H1 (cell line): ENCODE measurements at regions not wholly inside any gene's neighbourhood (a gene's known extent, or its start where the extent isn't known, plus 50 kb on each side); places are given as distances from the start of the nearest gene placed in this dataset.

Experiments used
- CTCF ChIA-PET: fragments of 300-600 bp; sonication (Branson Sonifier 250); formaldehyde crosslinking; loops from one replicate; lab custom pipeline; 2021; ENCODE audit not compliant: partially characterized antibody; lab: Charles Lee
- POLR2A ChIA-PET: fragments of 300-600 bp; sonication (Branson Sonifier 250); formaldehyde crosslinking; loops from one replicate; lab custom pipeline; 2021; ENCODE audit warnings: inconsistent platforms; ENCODE audit not compliant: partially characterized antibody; lab: Charles Lee
- DNase-seq, 2 experiments: peaks; one replicate each; pipeline versions ENCODE4 v3.0.0 to v3.0.0-alpha.2; 2010 to 2022; ENCODE audit warnings: low spot score in 2 of 2, low read depth in 1 of 2, mixed read lengths in 1 of 2
- FAIRE-seq: peaks from 2 replicates; lab custom pipeline; 2011; peaks lifted over from hg19 to GRCh38; lab: Jason Lieb, UNC
- H2AFZ ChIP-seq: 2 replicates; pipeline ENCODE4 v1.8.1; 2012; ENCODE audit warnings: low read length, inconsistent platforms
- H2AK5ac ChIP-seq: 2 replicates; pipeline ENCODE4 v1.6.1; 2013; ENCODE audit warnings: low read depth, low read length
- H2BK120ac ChIP-seq: replicated peaks from 2 replicates; pipeline ENCODE3; 2013; ENCODE audit warnings: low read depth, low read length, inconsistent platforms
- H2BK12ac ChIP-seq: 2 replicates; pipeline ENCODE4 v1.6.1; 2013; ENCODE audit warnings: low read depth, low read length
- H2BK15ac ChIP-seq: 2 replicates; pipeline ENCODE4 v1.6.1; 2013; ENCODE audit warnings: low read length
- H2BK20ac ChIP-seq: 2 replicates; pipeline ENCODE4 v1.6.1; 2013; ENCODE audit warnings: low read length
- H2BK5ac ChIP-seq: 2 replicates; pipeline ENCODE4 v1.6.1; 2013; ENCODE audit warnings: low read depth, low read length
- H3K14ac ChIP-seq: 2 replicates; pipeline ENCODE4 v1.6.1; 2013; ENCODE audit warnings: inconsistent platforms; ENCODE audit not compliant: insufficient read length
- H3K18ac ChIP-seq: 2 replicates; pipeline ENCODE4 v1.6.1; 2013; ENCODE audit warnings: low read length; ENCODE audit errors: extremely low read depth
- H3K23ac ChIP-seq: 2 replicates; pipeline ENCODE4 v1.6.1; 2013; ENCODE audit warnings: inconsistent platforms; ENCODE audit not compliant: insufficient read length
- H3K23me2 ChIP-seq: 2 replicates; pipeline ENCODE4 v1.6.1; 2013; ENCODE audit warnings: low read depth, low read length
- H3K27ac ChIP-seq: 2 replicates; pipeline ENCODE4 v1.6.1; 2011; ENCODE audit warnings: low read depth, low read length, inconsistent platforms
- H3K27me3 ChIP-seq, 4 experiments: replicated peaks in 1 of 4; 1 replicate in 1 of 4; 2 replicates in 3 of 4; pipeline versions ENCODE4 v1.6.1 to v1.8.1; 2011 to 2013; ENCODE audit warnings: low read length in 3 of 4, mild to moderate bottlenecking in 3 of 4, inconsistent platforms in 2 of 4, mixed read lengths in 2 of 4, moderate library complexity in 1 of 4; ENCODE audit not compliant: control insufficient read depth in 3 of 4, insufficient read depth in 3 of 4; ENCODE audit errors: extremely low read depth in 1 of 4
- H3K36me3 ChIP-seq, 4 experiments: 2 replicates each; pipeline versions ENCODE4 v1.6.1 to v1.8.1; 2011 to 2013; ENCODE audit warnings: mild to moderate bottlenecking in 4 of 4, low read length in 3 of 4, moderate library complexity in 2 of 4, control low read depth in 1 of 4, inconsistent platforms in 1 of 4; ENCODE audit not compliant: insufficient read depth in 4 of 4, control insufficient read depth in 2 of 4
- H3K4ac ChIP-seq: replicated peaks from 2 replicates; pipeline ENCODE3; 2013; ENCODE audit warnings: low read length, low read depth, mixed read lengths, inconsistent platforms; ENCODE audit not compliant: insufficient read length
- H3K4me1 ChIP-seq, 4 experiments: replicated peaks in 1 of 4; 1 replicate in 1 of 4; 2 replicates in 3 of 4; pipeline versions ENCODE4 v1.6.1 to v1.8.1; 2011 to 2013; ENCODE audit warnings: low read length in 3 of 4, inconsistent platforms in 2 of 4, mixed read lengths in 1 of 4; ENCODE audit not compliant: insufficient read depth in 4 of 4, control insufficient read depth in 3 of 4
- H3K4me2 ChIP-seq, 2 experiments: 2 replicates each; pipeline versions ENCODE4 v1.6.1 to v1.8.1; 2011 to 2013; ENCODE audit warnings: low read depth in 2 of 2, low read length in 2 of 2, control low read depth in 1 of 2, inconsistent platforms in 1 of 2, mild to moderate bottlenecking in 1 of 2; ENCODE audit not compliant: insufficient read depth in 1 of 2
- H3K4me3 ChIP-seq, 4 experiments: fragments of 200-600, 300-600 bp in 1 of 4; sonication (generic), shearing (Covaris generic), sonication (Bioruptor Twin) in 1 of 4; 2 replicates each; pipeline versions ENCODE4 v1.5.1 to v1.8.1; 2011 to 2016; ENCODE audit warnings: low read length in 4 of 4, low read depth in 3 of 4, control low read depth in 2 of 4, inconsistent platforms in 2 of 4, mild to moderate bottlenecking in 2 of 4, mixed read lengths in 1 of 4, moderate library complexity in 1 of 4; ENCODE audit not compliant: insufficient read depth in 2 of 4; ENCODE audit errors: extremely low read depth in 1 of 4
- H3K56ac ChIP-seq: replicated peaks from 2 replicates; pipeline ENCODE3; 2013; ENCODE audit warnings: low read depth, mild to moderate bottlenecking, mixed read lengths, low read length, inconsistent platforms; ENCODE audit not compliant: insufficient read length
- H3K79me1 ChIP-seq: 2 replicates; pipeline ENCODE4 v1.6.1; 2013; ENCODE audit warnings: low read depth, low read length, control low read depth
- H3K79me2 ChIP-seq, 2 experiments: 2 replicates each; pipeline versions ENCODE4 v1.6.1 to v1.8.1; 2012 to 2013; ENCODE audit warnings: low read length in 2 of 2, mild to moderate bottlenecking in 2 of 2, inconsistent platforms in 1 of 2; ENCODE audit not compliant: insufficient read depth in 2 of 2, control insufficient read depth in 1 of 2
- H3K9ac ChIP-seq, 4 experiments: replicated peaks in 1 of 4; 1 replicate in 1 of 4; 2 replicates in 3 of 4; pipeline versions ENCODE4 v1.6.1 to v1.8.1; 2011 to 2013; ENCODE audit warnings: low read depth in 3 of 4, low read length in 3 of 4, control low read depth in 2 of 4, mild to moderate bottlenecking in 2 of 4, moderate library complexity in 2 of 4, inconsistent platforms in 1 of 4; ENCODE audit errors: extremely low read depth in 1 of 4
- H3K9me3 ChIP-seq, 2 experiments: 2 replicates each; pipeline versions ENCODE4 v1.6.1 to v1.8.1; 2012 to 2013; ENCODE audit warnings: mild to moderate bottlenecking in 2 of 2, moderate library complexity in 2 of 2, control low read depth in 1 of 2, inconsistent platforms in 1 of 2, low read depth in 1 of 2, low read length in 1 of 2, mixed read lengths in 1 of 2; ENCODE audit not compliant: insufficient read depth in 2 of 2
- H4K20me1 ChIP-seq, 2 experiments: replicated peaks in 1 of 2; 2 replicates each; pipeline versions ENCODE3 to v1.8.1; 2011 to 2013; ENCODE audit warnings: inconsistent platforms in 2 of 2, low read length in 2 of 2, mild to moderate bottlenecking in 1 of 2; ENCODE audit not compliant: insufficient read depth in 2 of 2, control insufficient read depth in 1 of 2
- H4K5ac ChIP-seq: 2 replicates; pipeline ENCODE4 v1.6.1; 2013; ENCODE audit warnings: low read length, low read depth, mixed read lengths, inconsistent platforms; ENCODE audit not compliant: insufficient read length
- H4K8ac ChIP-seq: 2 replicates; pipeline ENCODE4 v1.8.0; 2013; ENCODE audit warnings: mild to moderate bottlenecking, moderate library complexity, low read length, inconsistent platforms; ENCODE audit not compliant: insufficient read depth; ENCODE audit errors: extremely low read depth
- H4K91ac ChIP-seq: replicated peaks from 2 replicates; pipeline ENCODE3; 2013; ENCODE audit warnings: low read length, mixed read lengths, inconsistent platforms; ENCODE audit not compliant: insufficient read length
- CREB1 ChIP-seq: IDR thresholded peaks from 2 replicates; pipeline ENCODE4 v1.6.1; 2012; ENCODE audit warnings: inconsistent platforms
- KDM5A ChIP-seq: fragments of 200-600 bp; IDR thresholded peaks from 2 replicates; pipeline ENCODE4 v1.7.1; 2012; ENCODE audit warnings: mild to moderate bottlenecking, low read length, inconsistent platforms, mixed read lengths
- POLR2A ChIP-seq, 2 experiments: IDR thresholded peaks; 1 replicate in 1 of 2; 2 replicates in 1 of 2; pipeline ENCODE4 v1.6.1; 2011; ENCODE audit warnings: low read depth in 2 of 2, low read length in 2 of 2, mild to moderate bottlenecking in 2 of 2; ENCODE audit errors: control extremely low read depth in 1 of 2
- RNF2 ChIP-seq: fragments of 200-900, 300-1000 bp; sonication (generic); IDR thresholded peaks from 2 replicates; pipeline ENCODE4 v1.7.1; 2016; ENCODE audit warnings: borderline replicate concordance, low read depth, mild to moderate bottlenecking, antibody characterized with exemption, low read length; ENCODE audit not compliant: poor library complexity, severe bottlenecking; ENCODE audit errors: missing control alignments
- WGBS, 2 experiments: shearing (Covaris generic) in 1 of 2; methylation state at CpG; one replicate each; pipeline versions ENCODE4 v1.1.6 to v1.1.7; 2013 to 2015; ENCODE audit warnings: low lambda C conversion rate in 2 of 2, mixed read lengths in 2 of 2, inconsistent platforms in 1 of 2, low coverage in 1 of 2, missing lambda C conversion rate in 1 of 2; ENCODE audit not compliant: insufficient replicate concordance in 2 of 2, insufficient coverage in 1 of 2, insufficient read length in 1 of 2; ENCODE audit errors: extremely low coverage in 1 of 2, missing lambda C conversion rate in 1 of 2; 5-methylcytosine and 5-hydroxymethylcytosine counted together

DNA sequence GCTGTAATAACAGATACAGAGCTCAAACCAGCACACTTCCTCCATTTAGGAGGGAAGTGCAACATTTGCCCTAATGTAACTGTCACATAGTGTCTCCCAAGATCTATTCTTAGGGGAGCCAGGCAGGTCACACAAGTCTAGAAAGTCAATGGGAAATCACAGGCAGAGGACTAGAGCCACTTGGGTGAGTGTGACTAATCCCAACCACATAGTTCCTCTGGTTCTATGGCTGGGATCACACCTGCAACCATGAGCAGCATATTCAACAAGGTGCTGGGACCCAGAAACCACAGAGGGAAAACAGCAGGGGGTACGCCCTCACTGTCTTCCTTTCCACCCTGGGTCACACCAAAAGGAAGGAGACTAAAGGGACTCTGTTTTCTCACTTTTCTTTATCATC lies 66.8 kb upstream of the TACR3 start:
- H3K4me3 ChIP-seq = no peak overlapping the region
- H2BK15ac ChIP-seq = no peak overlapping the region
- H3K4me2 ChIP-seq = no peak overlapping the region
- H3K36me3 ChIP-seq = no peaks in the 10 kb centered on the region; a peak in 1 of 8 replicates
- no peaks in the 10 kb centered on the region for H4K20me1 ChIP-seq
- H3K14ac ChIP-seq = no peak overlapping the region
- H3K4ac ChIP-seq = no peak overlapping the region
- no peaks in the 10 kb centered on the region for H3K4me1 ChIP-seq
- no peak overlapping the region for H3K27ac ChIP-seq
- H3K56ac ChIP-seq = no peak overlapping the region
- no peak overlapping the region for H3K18ac ChIP-seq
- H2BK120ac ChIP-seq = no peak overlapping the region
- CTCF ChIA-PET = interaction anchor here (0.5 to 1.6 kb wide), 19 partner anchors 10 to 686 kb away, joined by 3 to 9 read pairs (median 4); partner anchors contain the start of gene BDH2
- no peak overlapping the region for H2AFZ ChIP-seq
- H3K23me2 ChIP-seq = no peaks in the 10 kb centered on the region
- no peak overlapping the region for H4K8ac ChIP-seq
- H3K9ac ChIP-seq = no peak overlapping the region
- H4K5ac ChIP-seq = no peak overlapping the region
- no peaks in the 10 kb centered on the region for H3K27me3 ChIP-seq
- H4K91ac ChIP-seq = no peak overlapping the region
- no peak overlapping the region for H2AK5ac ChIP-seq
- H3K79me2 ChIP-seq = no peaks in the 10 kb centered on the region
- no peak overlapping the region for H2BK5ac ChIP-seq
- FAIRE-seq = no peak
- DNase-seq = no peak
- 90% methylated on average over 1 of the region's 1 CpG; no CpG with 5 or more reads in 1 of the 2 experiments for WGBS, 2 experiments
- peaks cover 0 to 4% of the 10 kb centered on the region in 2 experiments; a peak in 2 of 4 replicates for H3K9me3 ChIP-seq
- H3K23ac ChIP-seq = no peak overlapping the region
- POLR2A ChIA-PET = no interaction called here
- no peak overlapping the region for H2BK12ac ChIP-seq
- no peak overlapping the region for H2BK20ac ChIP-seq
- H3K79me1 ChIP-seq = no peaks in the 10 kb centered on the region
- TF ChIP-seq RNF2 (no peak), KDM5A (no peak), POLR2A (IDR thresholded peaks at IDR 0.05; ENCODE audit: control extremely low read depth in 1 of 2, low read depth in 2 of 2, low read length in 2 of 2) (no peak), CREB1 (no peak)
